HG02678 (cell line): ENCODE measurements at regions not wholly inside any gene's neighbourhood (a gene's known extent, or its start where the extent isn't known, plus 50 kb on each side); places are given as distances from the start of the nearest gene placed in this dataset.
A peak's percentile ranks its signal among the peaks of the same experiment; 100 is the strongest.

Experiments used
- ATAC-seq: cut with Tn5 transposase; IDR thresholded peaks from one replicate; pipeline ENCODE4 v1.9.1; 2021; ENCODE audit warnings: mild to moderate bottlenecking, moderate library complexity; ENCODE audit not compliant: unreplicated experiment

GRCh38 chr5:155898284-155898683 is 428.7 kb upstream of the SGCD start:
- ATAC-seq = no peak

DNA sequence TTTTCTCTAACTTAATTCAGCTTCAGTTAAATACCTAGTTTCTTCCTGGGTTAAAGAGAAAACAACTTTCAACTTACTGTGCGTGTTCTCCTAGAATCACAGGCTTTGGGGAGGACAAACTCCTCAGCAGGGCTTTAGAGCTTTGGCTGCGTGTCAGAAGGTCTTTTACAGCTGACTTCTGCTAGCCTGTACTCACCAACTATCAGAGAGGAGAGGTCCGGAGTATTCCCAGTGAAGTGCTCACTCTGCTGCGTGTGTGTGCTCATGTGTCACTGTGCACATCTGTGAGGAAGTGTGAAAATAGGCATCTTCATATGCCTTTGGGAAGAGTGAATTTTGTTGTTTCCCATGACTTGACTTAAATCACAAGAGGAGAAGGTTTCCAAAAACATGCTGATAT is 423.2 kb upstream of the SGCD start:
- ATAC-seq = no peak

DNA sequence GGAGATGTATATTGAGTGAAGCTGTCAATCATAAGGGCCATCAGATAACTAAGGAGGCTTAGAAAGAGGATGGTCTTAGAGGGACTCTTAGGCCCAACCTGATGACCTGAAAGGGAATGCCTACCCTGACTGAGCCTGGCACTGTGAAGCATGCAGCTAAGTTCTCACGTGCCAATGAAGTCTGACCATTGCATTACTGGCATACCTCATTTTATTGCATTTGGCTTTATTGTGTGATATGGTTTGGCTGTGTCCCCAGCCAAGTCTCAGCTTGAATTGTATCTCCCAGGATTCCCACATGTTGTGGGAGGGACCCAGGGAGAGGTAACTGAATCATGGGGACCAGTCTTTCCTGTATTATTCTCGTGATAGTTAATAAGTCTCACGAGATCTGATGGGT is 421.6 kb upstream of the SGCD start:
- no peak for ATAC-seq

GRCh38 chr5:155906046-155906445 is 420.9 kb upstream of the SGCD start:
- ATAC-seq = no peak

DNA sequence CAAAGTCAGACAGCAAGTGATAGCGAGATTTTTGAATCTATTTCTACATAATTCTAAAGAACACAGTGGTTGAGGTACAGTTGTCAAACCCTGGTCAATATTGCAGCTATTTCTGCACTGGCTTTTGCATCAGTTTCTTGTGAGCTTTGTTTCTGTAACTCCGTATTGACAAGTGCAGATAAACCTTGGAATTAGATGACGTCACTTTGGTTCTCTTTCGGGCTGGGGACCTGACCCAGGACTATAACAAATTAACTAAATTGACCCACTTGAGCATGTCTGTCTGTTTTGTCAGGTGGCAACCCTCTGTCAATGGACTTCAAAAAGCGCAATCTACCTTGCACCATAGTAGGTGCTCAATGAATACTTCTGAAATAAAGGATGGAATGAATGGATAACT is 418.4 kb upstream of the SGCD start:
- no peak for ATAC-seq

GRCh38 chr5:155912291-155912690 is 414.7 kb upstream of the SGCD start:
- ATAC-seq = no peak

GRCh38 chr5:155914766-155915165 is 412.2 kb upstream of the SGCD start:
- no peak for ATAC-seq

GRCh38 chr5:155915601-155916000 is 411.4 kb upstream of the SGCD start:
- ATAC-seq = no peak

DNA sequence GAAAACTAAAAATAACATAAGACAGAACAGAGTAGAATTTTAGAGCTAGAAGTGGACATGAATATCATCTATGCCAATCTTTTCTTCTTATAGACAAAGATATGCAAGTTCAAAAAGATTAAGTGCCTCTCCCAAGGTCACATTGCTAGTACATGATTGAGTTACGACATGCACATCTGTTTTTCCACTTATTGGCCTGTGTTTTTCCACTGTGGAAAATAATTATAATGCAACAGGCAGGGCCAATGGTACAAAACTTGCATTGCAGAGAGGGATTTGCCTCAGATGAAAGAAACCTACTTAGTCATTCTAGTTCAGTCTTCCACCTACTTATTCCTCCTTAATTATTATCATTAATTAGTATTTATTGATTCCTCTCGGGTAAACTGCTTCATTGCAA is 407.8 kb upstream of the SGCD start:
- no peak for ATAC-seq

GRCh38 chr5:155919725-155920124 is 407.2 kb upstream of the SGCD start:
- ATAC-seq = no peak

GRCh38 chr5:155921621-155922020 is 405.3 kb upstream of the SGCD start:
- no peak for ATAC-seq

- no peak for ATAC-seq
Observed at GRCh38 chr5:155923784-155924183, 403.2 kb upstream of the SGCD start.

GRCh38 chr5:155926031-155926430 is 400.9 kb upstream of the SGCD start:
- ATAC-seq = no peak

GRCh38 chr5:155926766-155927165 is 400.2 kb upstream of the SGCD start:
- ATAC-seq = no peak

DNA sequence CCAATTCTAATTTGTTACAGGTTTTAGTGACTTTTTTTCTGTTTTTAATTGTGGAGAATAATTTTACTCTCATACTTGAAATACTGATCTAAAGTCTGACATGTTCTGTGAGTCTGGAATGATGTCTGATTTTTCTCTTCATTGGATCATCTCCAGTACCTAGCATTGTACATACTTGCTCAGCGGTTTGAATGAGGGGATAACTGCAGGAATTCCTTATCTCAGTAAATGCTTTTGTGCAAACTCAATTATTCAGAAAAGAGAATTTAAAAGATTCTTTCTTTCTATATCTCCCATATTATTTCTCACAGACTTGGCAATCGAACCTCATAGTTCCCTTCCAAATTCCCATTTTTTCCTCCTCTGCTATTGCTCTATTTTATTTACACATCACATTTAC is 397.9 kb upstream of the SGCD start:
- no peak for ATAC-seq

GRCh38 chr5:155934964-155935363 is 392.0 kb upstream of the SGCD start:
- no peak for ATAC-seq

DNA sequence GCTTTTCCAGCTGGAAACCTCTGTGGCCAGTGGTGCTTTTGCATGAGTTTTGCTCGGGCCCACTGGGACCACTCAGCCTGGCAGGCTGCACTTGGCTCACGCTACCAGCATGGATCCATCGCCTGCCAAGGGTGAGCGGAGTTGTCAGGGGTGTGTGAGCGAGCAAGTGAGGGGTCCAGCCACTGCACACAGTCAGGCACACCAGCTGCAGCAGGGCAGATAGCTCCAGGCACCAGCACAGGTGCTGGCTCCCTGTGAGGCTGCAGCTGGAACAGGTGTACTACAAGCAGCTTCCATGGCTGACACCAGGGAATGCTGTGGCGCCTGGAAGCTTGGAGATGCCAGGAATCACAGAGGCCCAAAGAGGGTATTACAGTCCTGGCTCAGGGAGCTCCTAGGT is 391.2 kb upstream of the SGCD start:
- ATAC-seq = no peak

- ATAC-seq = no peak
Observed at GRCh38 chr5:155936520-155937406, 390.2 kb upstream of the SGCD start.

DNA sequence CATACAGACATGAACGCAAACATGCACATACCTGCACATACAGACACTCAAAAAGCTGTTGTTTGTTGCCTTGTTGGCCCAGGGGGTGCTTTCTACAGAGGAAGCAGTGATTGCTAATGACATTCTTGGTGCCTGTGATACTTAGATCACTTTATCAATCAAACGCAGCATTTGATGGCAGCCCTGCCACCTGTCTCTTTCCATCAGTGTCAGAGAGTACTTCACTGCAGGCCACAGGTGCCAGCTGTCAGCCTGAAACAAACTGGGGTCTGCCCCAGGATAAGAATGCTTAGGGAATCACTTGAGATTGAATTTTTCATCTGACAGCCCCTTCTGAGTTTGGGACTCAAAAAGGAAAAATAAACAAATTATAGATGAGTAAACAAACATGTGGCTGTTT is 388.9 kb upstream of the SGCD start:
- no peak for ATAC-seq

DNA sequence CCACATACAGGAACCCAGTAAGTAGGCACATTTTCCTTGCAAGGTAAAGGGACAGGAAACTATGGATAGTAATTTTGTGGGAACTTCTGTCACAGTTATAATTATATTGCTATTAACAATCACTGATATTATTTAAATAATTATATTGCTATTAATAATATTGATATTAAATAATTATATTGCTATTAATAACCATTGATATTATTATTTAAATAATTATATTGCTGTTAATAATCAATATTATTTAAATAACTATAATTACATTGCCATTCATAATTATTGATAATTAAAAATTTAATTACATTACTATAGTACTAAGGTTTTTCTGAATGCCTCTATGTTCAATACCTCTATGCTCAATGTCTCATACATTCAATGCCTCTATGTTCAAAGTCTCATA is 385.6 kb upstream of the SGCD start:
- ATAC-seq = no peak

DNA sequence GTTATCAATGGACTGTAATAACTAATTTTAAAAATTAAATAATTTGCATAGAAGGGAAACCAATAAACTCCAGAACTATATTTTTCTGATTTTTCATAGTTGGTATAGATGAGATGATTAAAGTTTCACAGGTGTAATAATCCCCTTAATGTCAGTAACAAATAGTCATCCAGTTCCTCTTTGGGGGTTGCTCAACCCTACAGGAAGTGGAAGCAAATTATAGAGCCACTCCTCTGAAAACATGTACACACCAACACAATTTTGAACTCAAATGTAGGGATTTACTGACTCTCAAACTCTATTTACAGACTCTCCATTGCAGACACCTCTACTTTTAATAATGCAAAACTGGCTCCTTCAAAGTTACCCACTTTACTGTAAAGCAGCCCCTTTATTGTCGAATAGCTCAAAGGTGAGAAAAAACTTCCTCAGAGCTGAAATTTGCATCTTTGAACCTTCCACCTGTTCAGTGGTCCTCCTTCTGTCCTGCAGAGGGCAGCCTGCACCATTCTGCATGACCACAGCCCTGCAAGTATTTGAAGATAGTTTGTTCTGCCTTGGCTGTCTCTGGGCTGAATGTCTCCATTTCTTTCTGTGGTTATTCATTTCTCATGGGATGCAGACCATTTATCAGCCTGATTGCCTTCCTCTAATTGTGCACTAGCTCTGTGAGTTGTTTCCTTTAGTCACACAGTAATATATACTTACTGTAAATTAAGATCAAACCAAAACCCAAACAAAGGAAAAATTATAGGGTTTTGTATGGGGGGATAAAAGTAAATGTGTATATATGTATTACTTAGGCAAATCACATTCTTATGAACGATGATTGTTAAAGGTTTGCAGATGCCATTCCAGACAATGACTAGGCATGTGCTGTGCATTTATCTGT is 383.2 kb upstream of the SGCD start:
- peak; percentile 88 for ATAC-seq
